ENCODE measurements at regions not wholly inside any gene's neighbourhood (a gene's known extent, or its start where the extent isn't known, plus 50 kb on each side); places are given as distances from the start of the nearest gene placed in this dataset.

GRCh38 chr13:40102360-40102727 is 446.9 kb downstream of the COG6 start:
- TF ChIP-seq CTCF (conservative IDR thresholded peaks at IDR 0.05; ENCODE audit: low read length) (no peak), EZH2phosphoT487 (IDR thresholded peaks at IDR 0.05; ENCODE audit: borderline replicate concordance, low read depth, low read length) (no peak)
